Right lobe of liver (tissue), 4 donors: ENCODE measurements at regions not wholly inside any gene's neighbourhood (a gene's known extent, or its start where the extent isn't known, plus 50 kb on each side); places are given as distances from the start of the nearest gene placed in this dataset.

Experiments
- CTCF ChIP-seq, 4 donors: fragments of 200-600 bp in 3 of 4; fragments of 450-650 bp in 1 of 4; IDR thresholded peaks; one replicate each; pipeline versions ENCODE4 v1.5.1 to v1.8.0; 2016 to 2022; ENCODE audit warnings: antibody characterized with exemption in 4 of 4, mild to moderate bottlenecking in 2 of 4
- POLR2A ChIP-seq: fragments of 450-650 bp; IDR thresholded peaks from one replicate; pipeline ENCODE4 v1.6.1; 2017; ENCODE audit warnings: antibody characterized with exemption, mild to moderate bottlenecking
- donor health status: DM: no; HTN: no; CAD: no.
- donor health status: DM: no; HTN: no; CAD: no.
- donor health status: DM: no; HTN: yes; CAD: no.

DNA sequence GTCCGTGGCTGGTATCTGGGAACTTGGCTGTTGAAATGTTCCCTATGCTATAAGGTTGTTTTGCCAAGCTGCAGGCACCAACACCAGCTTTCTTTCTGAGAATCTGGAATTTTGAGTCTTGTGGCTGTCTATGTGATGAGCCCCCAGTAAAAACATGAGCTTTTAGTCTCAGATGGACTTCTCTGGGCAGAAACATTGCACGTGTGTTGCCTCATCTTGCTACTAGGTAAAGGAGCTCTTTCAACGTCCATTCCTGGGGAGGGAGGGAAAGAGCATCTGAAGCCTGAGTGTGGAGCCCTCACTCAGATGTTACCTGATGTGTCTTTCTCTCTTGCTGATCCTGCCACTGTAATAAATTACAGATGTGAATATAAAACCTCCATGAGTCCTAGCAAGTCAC lies 183.8 kb upstream of the LHX5 start:
- TF ChIP-seq CTCF (IDR thresholded peaks at IDR 0.05), result no peak
- TF ChIP-seq POLR2A, result no peak
